Esophagus squamous epithelium (tissue), 5 donors: ENCODE measurements at regions not wholly inside any gene's neighbourhood (a gene's known extent, or its start where the extent isn't known, plus 50 kb on each side); places are given as distances from the start of the nearest gene placed in this dataset.

Experiments used
- DNase-seq: peaks from one replicate; lab custom pipeline; 2025; lab: John Stamatoyannopoulos, UW
- H3K27ac ChIP-seq, 4 donors: fragments of 200-600 bp; sonication (generic); one replicate each; pipeline ENCODE4 v1.5.1; 2016 to 2019; ENCODE audit warnings: mild to moderate bottlenecking in 1 of 4
- H3K27me3 ChIP-seq, 4 donors: fragments of 200-600 bp; sonication (generic); 1 replicate in 3 of 4; 2 replicates in 1 of 4; pipeline versions ENCODE4 v1.5.1 to v1.6.0; 2017 to 2021; ENCODE audit warnings: antibody characterized with exemption in 1 of 4
- H3K36me3 ChIP-seq, 3 donors: fragments of 200-600 bp; sonication (generic); one replicate each; pipeline ENCODE4 v1.5.1; 2016 to 2019
- H3K4me1 ChIP-seq, 3 donors: fragments of 200-600 bp; sonication (generic); one replicate each; pipeline ENCODE4 v1.5.1; 2017 to 2019
- H3K4me3 ChIP-seq, 4 donors: fragments of 200-600 bp; sonication (generic); 1 replicate in 3 of 4; 2 replicates in 1 of 4; pipeline ENCODE4 v1.5.1; 2016 to 2019; ENCODE audit warnings: mild to moderate bottlenecking in 2 of 4, moderate library complexity in 1 of 4
- H3K9me3 ChIP-seq, 3 donors: fragments of 200-600 bp; sonication (generic); one replicate each; pipeline ENCODE4 v1.5.1; 2016 to 2019
- CTCF ChIP-seq, 6 experiments: fragments of 450-650 bp in 4 of 6; fragments of 200-600 bp in 2 of 6; sonication (generic) in 2 of 6; IDR thresholded peaks; one replicate each; pipeline ENCODE4 v1.5.1; 2016 to 2019; ENCODE audit warnings: antibody characterized with exemption in 6 of 6, mild to moderate bottlenecking in 4 of 6, moderate library complexity in 4 of 6
- POLR2A ChIP-seq, 4 donors: fragments of 450-650 bp; IDR thresholded peaks; one replicate each; pipeline ENCODE4 v1.6.1; 2017; ENCODE audit warnings: antibody characterized with exemption in 4 of 4, mild to moderate bottlenecking in 4 of 4, moderate library complexity in 3 of 4
- WGBS, 2 donors: methylation state at CpG; one replicate each; pipeline ENCODE4 v1.1.5; 2018; 5-methylcytosine and 5-hydroxymethylcytosine counted together
- intact Hi-C: fragments of 100-400 bp; cut with DNase I; formaldehyde crosslinking; loops from one replicate; pipeline ENCODE4 v1.15.0; 2022
- donor health status: DM: yes; HTN: yes; CAD: no.

- intact Hi-C loops: no loop called here
- no peak for TF ChIP-seq CTCF (IDR thresholded peaks at IDR 0.05)
- no peak for TF ChIP-seq POLR2A (IDR thresholded peaks at IDR 0.05)
- 74 to 82% methylated on average over 2 of the region's 2 CpGs for WGBS, 2 donors
These were observed 184.4 kb upstream of the EEA1 start for GRCh38 chr12:93113317-93114006.

DNA sequence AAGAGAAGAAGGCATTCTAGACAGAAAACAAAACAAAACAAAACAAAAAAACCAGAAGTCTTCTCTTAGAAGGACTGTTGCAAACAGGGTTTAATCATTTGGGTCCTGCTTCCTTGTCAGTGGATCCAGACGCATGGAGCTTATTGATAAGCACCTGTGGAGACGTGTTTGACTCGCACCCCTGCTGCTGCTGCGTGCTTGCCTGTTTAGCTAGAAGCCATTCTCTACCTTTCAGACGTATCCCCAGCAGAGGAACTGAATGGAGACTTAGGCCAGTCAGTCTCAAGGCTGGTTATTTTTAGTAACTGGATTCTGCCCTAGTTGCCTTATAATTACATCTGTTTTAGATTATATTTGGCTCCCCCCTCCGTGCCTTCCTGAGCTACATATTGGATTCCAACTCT lies 186.1 kb upstream of the EEA1 start:
- intact Hi-C loops: no loop called here
- Histone ChIP-seq H3K4me3 (no peak overlapping the region), H3K27me3 (no peaks in the 10 kb centered on the region), H3K27ac (peak overlapping the region in 2 of 4 donors; percentile 37 to 53), H3K9me3 (no peaks in the 10 kb centered on the region), H3K36me3 (no peaks in the 10 kb centered on the region), H3K4me1 (peaks cover 0 to 23% (median 4%) of the 10 kb centered on the region in 3 donors)
- 58 to 69% methylated on average over 6 of the region's 6 CpGs for WGBS, 2 donors
- no peak for TF ChIP-seq CTCF (IDR thresholded peaks at IDR 0.05)
- no peak for TF ChIP-seq POLR2A (IDR thresholded peaks at IDR 0.05)
- DNase-seq: no peak

More at GRCh38 chr12:93113317-93114006, 184.4 kb upstream of the EEA1 start:
- Histone ChIP-seq H3K4me3 (no peak overlapping the region), H3K4me1 (peaks cover 0 to 31% (median 14%) of the 10 kb centered on the region in 3 donors), H3K9me3 (no peaks in the 10 kb centered on the region), H3K27ac (no peak overlapping the region), H3K27me3 (no peaks in the 10 kb centered on the region), H3K36me3 (no peaks in the 10 kb centered on the region)
- no peak for DNase-seq

DNA sequence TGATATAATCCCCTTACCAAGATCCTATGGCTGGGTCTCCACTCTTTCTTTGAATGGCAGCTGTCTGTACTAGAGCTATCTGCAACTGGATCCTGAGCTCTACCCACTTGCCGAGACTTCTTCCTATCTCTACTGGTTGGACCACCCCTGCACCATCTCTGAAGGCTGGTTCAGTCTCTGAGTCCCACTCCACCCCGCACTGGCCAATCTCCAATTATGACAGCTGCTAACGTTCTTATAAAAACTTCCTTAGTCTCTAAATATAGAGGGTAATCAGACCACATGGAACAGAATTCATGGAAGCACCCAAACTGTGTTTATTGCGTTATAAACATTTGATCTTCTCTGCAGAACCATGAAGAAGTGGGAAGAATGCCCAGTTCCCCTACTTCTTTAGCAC lies 186.6 kb upstream of the EEA1 start:
- no peaks in the 10 kb centered on the region for H3K9me3 ChIP-seq
- H3K36me3 ChIP-seq: no peaks in the 10 kb centered on the region
- 65 to 66% methylated on average over 4 of the region's 4 CpGs for WGBS, 2 donors
- TF ChIP-seq POLR2A (IDR thresholded peaks at IDR 0.05): no peak
- no peak for TF ChIP-seq CTCF (IDR thresholded peaks at IDR 0.05)
- no peak for DNase-seq
- peaks cover 0 to 23% (median 4%) of the 10 kb centered on the region in 3 donors for H3K4me1 ChIP-seq
- H3K27ac ChIP-seq: peak overlapping the region in 2 of 4 donors; percentile 37 to 53
- H3K4me3 ChIP-seq: no peak overlapping the region
- intact Hi-C loops: no loop called here
- H3K27me3 ChIP-seq: no peaks in the 10 kb centered on the region

DNA sequence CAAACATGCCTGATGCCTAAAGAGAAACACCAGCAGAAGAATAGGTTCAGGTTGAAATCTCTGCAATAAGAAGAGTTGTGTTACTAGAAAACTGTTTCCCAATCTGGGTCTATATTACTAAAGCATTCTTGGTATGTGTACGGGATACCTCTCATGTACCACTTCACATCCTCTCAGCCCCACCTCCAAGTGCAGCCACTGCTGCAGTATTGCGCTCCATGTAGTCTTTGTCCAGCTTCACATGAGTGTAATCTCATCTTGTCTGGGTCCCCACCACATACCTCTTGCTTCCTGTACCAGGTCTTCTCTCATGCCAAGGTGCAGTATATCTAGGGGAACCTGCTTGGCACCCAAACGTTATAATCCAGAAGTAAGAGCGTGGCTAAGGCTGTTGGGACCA lies 187.5 kb upstream of the EEA1 start:
- H3K36me3 ChIP-seq: no peaks in the 10 kb centered on the region
- 79 to 82% methylated on average over 4 of the region's 4 CpGs for WGBS, 2 donors
- no peak overlapping the region for H3K27ac ChIP-seq
- intact Hi-C loops: no loop called here
- H3K4me1 ChIP-seq: peaks cover 0 to 30% (median 4%) of the 10 kb centered on the region in 3 donors
- TF ChIP-seq CTCF (IDR thresholded peaks at IDR 0.05) (no peak), POLR2A (IDR thresholded peaks at IDR 0.05) (no peak)
- no peak for DNase-seq
- no peaks in the 10 kb centered on the region for H3K9me3 ChIP-seq
- H3K27me3 ChIP-seq: no peaks in the 10 kb centered on the region
- H3K4me3 ChIP-seq: no peak overlapping the region

- Histone ChIP-seq H3K27me3 (no peaks in the 10 kb centered on the region), H3K27ac (peak overlapping the region; percentile 43 to 71 (median 64)), H3K36me3 (no peaks in the 10 kb centered on the region), H3K4me3 (no peak overlapping the region), H3K4me1 (peaks cover 0 to 37% (median 16%) of the 10 kb centered on the region in 3 donors), H3K9me3 (no peaks in the 10 kb centered on the region)
- no peak for DNase-seq
- intact Hi-C loops: no loop called here
- no peak for TF ChIP-seq CTCF (IDR thresholded peaks at IDR 0.05)
- TF ChIP-seq POLR2A (IDR thresholded peaks at IDR 0.05): no peak
- 31 to 48% methylated on average over 4 of the region's 4 CpGs for WGBS, 2 donors
These were observed 192.8 kb upstream of the EEA1 start for GRCh38 chr12:93121729-93122488.
